GDM1 (cell line): ENCODE measurements at regions not wholly inside any gene's neighbourhood (a gene's known extent, or its start where the extent isn't known, plus 50 kb on each side); places are given as distances from the start of the nearest gene placed in this dataset.
A peak's percentile ranks its signal among the peaks of the same experiment; 100 is the strongest.

Source experiments
- DNase-seq: peaks from one replicate; lab custom pipeline; 2025; lab: John Stamatoyannopoulos, UW

GRCh38 chr1:65681096-65681495 lies 111.6 kb upstream of the PDE4B start:
- DNase-seq, result no peak

GRCh38 chr1:65687428-65688214 lies 105.1 kb upstream of the PDE4B start:
- DNase-seq, result peak; percentile 55

GRCh38 chr1:65688215-65688566 lies 104.5 kb upstream of the PDE4B start:
- DNase-seq, result no peak

GRCh38 chr1:65688848-65689247 lies 103.8 kb upstream of the PDE4B start:
- no peak for DNase-seq

- peak; percentile 57 for DNase-seq
Measured at GRCh38 chr1:65691152-65691900, 101.4 kb upstream of the PDE4B start.

GRCh38 chr1:65691972-65692371 lies 100.7 kb upstream of the PDE4B start:
- no peak for DNase-seq

GRCh38 chr1:65694126-65694525 lies 98.6 kb upstream of the PDE4B start:
- no peak for DNase-seq

- no peak for DNase-seq
Measured at GRCh38 chr1:65694933-65695332, 97.8 kb upstream of the PDE4B start.

GRCh38 chr1:65698590-65698989 lies 94.1 kb upstream of the PDE4B start:
- DNase-seq, result no peak

GRCh38 chr1:65703853-65704252 lies 88.8 kb upstream of the PDE4B start:
- DNase-seq, result no peak

GRCh38 chr1:65704318-65704717 lies 88.4 kb upstream of the PDE4B start:
- DNase-seq, result no peak

GRCh38 chr1:65717815-65718454 lies 74.8 kb upstream of the PDE4B start:
- no peak for DNase-seq

- DNase-seq, result no peak
Measured at GRCh38 chr1:65719391-65719790, 73.3 kb upstream of the PDE4B start.

GRCh38 chr1:65722461-65722860 lies 70.2 kb upstream of the PDE4B start:
- no peak for DNase-seq

- DNase-seq, result no peak
Measured at GRCh38 chr1:65724151-65724550, 68.5 kb upstream of the PDE4B start.

GRCh38 chr1:65725064-65725463 lies 67.6 kb upstream of the PDE4B start:
- no peak for DNase-seq

GRCh38 chr1:65728504-65728903 lies 64.2 kb upstream of the PDE4B start:
- no peak for DNase-seq

GRCh38 chr1:65729259-65729658 lies 63.4 kb upstream of the PDE4B start:
- DNase-seq, result no peak

- DNase-seq, result no peak
Measured at GRCh38 chr1:65734979-65735378, 57.7 kb upstream of the PDE4B start.

- DNase-seq, result no peak
Measured at GRCh38 chr1:65741993-65742392, 50.7 kb upstream of the PDE4B start.
